ENCODE measurements at regions not wholly inside any gene's neighbourhood (a gene's known extent, or its start where the extent isn't known, plus 50 kb on each side); places are given as distances from the start of the nearest gene placed in this dataset.

DNA sequence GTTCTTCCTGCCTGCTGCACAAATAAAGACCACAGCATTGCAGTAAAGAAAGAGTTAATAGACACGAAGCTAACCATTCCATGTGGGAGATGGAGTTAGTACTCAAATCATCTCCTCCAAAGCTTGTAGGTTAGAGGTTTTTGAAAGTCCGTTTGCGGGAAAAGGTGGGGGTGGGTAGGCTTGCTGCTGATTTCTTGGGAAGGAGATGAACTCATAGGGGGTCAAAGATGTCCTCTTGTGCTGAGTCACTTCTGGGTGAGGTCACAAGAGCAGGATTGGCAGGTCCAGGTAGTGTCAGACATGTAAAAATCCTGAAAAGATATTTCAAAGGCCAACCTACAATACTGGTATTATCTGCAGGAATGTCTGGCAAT is 66.4 kb downstream of the PTHLH start:
- H2AFZ ChIP-seq, result no peak overlapping the region
- H3K4me3 Mint-ChIP-seq, result peak overlapping the region; percentile 11; the same call in 1 of the 3 replicates
- TF ChIP-seq, protein P1, sequence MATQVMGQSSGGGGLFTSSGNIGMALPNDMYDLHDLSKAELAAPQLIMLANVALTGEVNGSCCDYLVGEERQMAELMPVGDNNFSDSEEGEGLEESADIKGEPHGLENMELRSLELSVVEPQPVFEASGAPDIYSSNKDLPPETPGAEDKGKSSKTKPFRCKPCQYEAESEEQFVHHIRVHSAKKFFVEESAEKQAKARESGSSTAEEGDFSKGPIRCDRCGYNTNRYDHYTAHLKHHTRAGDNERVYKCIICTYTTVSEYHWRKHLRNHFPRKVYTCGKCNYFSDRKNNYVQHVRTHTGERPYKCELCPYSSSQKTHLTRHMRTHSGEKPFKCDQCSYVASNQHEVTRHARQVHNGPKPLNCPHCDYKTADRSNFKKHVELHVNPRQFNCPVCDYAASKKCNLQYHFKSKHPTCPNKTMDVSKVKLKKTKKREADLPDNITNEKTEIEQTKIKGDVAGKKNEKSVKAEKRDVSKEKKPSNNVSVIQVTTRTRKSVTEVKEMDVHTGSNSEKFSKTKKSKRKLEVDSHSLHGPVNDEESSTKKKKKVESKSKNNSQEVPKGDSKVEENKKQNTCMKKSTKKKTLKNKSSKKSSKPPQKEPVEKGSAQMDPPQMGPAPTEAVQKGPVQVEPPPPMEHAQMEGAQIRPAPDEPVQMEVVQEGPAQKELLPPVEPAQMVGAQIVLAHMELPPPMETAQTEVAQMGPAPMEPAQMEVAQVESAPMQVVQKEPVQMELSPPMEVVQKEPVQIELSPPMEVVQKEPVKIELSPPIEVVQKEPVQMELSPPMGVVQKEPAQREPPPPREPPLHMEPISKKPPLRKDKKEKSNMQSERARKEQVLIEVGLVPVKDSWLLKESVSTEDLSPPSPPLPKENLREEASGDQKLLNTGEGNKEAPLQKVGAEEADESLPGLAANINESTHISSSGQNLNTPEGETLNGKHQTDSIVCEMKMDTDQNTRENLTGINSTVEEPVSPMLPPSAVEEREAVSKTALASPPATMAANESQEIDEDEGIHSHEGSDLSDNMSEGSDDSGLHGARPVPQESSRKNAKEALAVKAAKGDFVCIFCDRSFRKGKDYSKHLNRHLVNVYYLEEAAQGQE (IDR thresholded peaks at IDR 0.05; ENCODE audit: unreplicated experiment), result no peak
- TF ChIP-seq POLR2AphosphoS5 (IDR thresholded peaks at IDR 0.05; ENCODE audit: low read depth) (no peak), ZNF331 (CRISPR knock-in tag; IDR thresholded peaks at IDR 0.05; ENCODE audit: low read depth) (no peak), EZH2 (IDR thresholded peaks at IDR 0.05; ENCODE audit: low read depth, unreplicated experiment) (no peak), ZNF114 (CRISPR knock-in tag; IDR thresholded peaks at IDR 0.05) (no peak), STAT1 (IDR thresholded peaks at IDR 0.05; ENCODE audit: unreplicated experiment) (no peak)
- TF ChIP-seq, protein P2, sequence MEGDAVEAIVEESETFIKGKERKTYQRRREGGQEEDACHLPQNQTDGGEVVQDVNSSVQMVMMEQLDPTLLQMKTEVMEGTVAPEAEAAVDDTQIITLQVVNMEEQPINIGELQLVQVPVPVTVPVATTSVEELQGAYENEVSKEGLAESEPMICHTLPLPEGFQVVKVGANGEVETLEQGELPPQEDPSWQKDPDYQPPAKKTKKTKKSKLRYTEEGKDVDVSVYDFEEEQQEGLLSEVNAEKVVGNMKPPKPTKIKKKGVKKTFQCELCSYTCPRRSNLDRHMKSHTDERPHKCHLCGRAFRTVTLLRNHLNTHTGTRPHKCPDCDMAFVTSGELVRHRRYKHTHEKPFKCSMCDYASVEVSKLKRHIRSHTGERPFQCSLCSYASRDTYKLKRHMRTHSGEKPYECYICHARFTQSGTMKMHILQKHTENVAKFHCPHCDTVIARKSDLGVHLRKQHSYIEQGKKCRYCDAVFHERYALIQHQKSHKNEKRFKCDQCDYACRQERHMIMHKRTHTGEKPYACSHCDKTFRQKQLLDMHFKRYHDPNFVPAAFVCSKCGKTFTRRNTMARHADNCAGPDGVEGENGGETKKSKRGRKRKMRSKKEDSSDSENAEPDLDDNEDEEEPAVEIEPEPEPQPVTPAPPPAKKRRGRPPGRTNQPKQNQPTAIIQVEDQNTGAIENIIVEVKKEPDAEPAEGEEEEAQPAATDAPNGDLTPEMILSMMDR (conservative IDR thresholded peaks at IDR 0.05; ENCODE audit: low read depth in 2 of 2), result no peak
- H3F3A ChIP-seq (replicated peaks; ENCODE audit: low read depth), result no peaks in the 10 kb centered on the region
- ATAC-seq, result no peak
- peak overlapping the region; percentile 93 for H3K27ac Mint-ChIP-seq
- peaks cover 7% of the 10 kb centered on the region for H3K9me2 ChIP-seq (ENCODE audit: insufficient read depth)
- no peaks in the 10 kb centered on the region for H3K36me3 ChIP-seq (ENCODE audit: insufficient read depth)
- no peaks in the 10 kb centered on the region for H4K20me1 ChIP-seq (replicated peaks; ENCODE audit: insufficient read depth)
- H3K79me2 ChIP-seq (replicated peaks; ENCODE audit: insufficient read depth), result no peaks in the 10 kb centered on the region
- no peak overlapping the region for H3K4me3 ChIP-seq
- H3K27ac ChIP-seq (ENCODE audit: low read depth), result peak overlapping the region; percentile 40
- peaks cover 3% of the 10 kb centered on the region; the same call in 2 of the 3 replicates for H3K9me3 Mint-ChIP-seq
- no peak overlapping the region for H3K4me2 ChIP-seq
- H3K36me3 Mint-ChIP-seq (ENCODE audit: low read depth), result peaks cover 8% of the 10 kb centered on the region; the same call in 2 of the 3 replicates
- peaks cover 4% of the 10 kb centered on the region for H3K27me3 Mint-ChIP-seq (ENCODE audit: insufficient read depth, low read depth, poor library complexity)
- H3K27me3 ChIP-seq (ENCODE audit: insufficient read depth), result no peaks in the 10 kb centered on the region
- H3K4me1 ChIP-seq (ENCODE audit: insufficient read depth), result peaks cover 16% of the 10 kb centered on the region; the same call in 1 of the 2 replicates
- DNase-seq (ENCODE audit: low spot score), result peak; percentile 8
- H3K4me1 Mint-ChIP-seq, result peaks cover 51% of the 10 kb centered on the region

DNA sequence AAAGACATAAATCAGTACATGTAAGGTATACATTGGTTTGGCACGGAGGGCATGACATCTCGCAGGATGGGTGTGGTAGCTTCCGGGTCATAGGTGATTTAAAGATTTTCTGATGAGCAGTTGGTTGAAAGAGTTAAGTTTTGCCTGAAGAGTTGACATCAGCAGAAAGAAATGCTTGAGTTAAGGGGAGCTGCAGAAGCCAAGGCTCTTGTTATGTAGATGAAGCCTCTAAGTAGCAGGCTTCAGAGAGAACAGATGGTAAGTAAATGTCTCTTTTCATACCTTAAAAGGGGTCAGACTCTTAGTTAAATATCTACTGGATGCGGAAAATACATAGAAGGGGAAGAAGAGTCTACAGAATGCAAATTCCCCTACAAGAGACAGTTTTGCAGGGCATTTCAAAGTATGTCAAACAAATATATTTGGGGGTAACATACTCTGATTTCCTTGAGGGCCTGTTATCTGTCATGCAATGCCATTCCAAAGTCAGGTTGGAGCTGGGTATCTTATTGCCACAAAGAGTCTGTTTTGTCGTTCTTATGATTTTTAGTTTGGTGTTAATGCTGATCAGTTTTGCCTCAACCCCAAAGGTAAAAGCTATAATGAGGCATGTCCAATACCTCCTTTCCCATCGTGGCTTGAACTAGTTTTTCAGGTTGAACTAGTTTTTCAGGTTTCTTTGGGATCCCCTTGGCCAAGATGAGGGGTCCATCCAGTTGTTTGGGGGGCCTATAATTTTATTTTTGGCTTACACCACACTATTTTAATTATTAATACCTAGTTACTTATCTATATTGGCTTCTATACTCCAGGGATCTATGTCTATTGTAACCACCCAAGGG is 67.0 kb downstream of the PTHLH start:
- H3K4me2 ChIP-seq, result no peak overlapping the region
- peak overlapping the region; percentile 74 for H3K27ac ChIP-seq (ENCODE audit: low read depth)
- DNase-seq (ENCODE audit: low spot score), result peak; percentile 81
- H3K27me3 ChIP-seq (ENCODE audit: insufficient read depth), result no peaks in the 10 kb centered on the region
- H3K4me3 ChIP-seq, result no peak overlapping the region
- H3K9me3 Mint-ChIP-seq, result peaks cover 3% of the 10 kb centered on the region; the same call in 1 of the 3 replicates
- H4K20me1 ChIP-seq (replicated peaks; ENCODE audit: insufficient read depth), result no peaks in the 10 kb centered on the region
- H3F3A ChIP-seq (replicated peaks; ENCODE audit: low read depth), result no peaks in the 10 kb centered on the region
- peaks cover 51% of the 10 kb centered on the region for H3K4me1 Mint-ChIP-seq
- H3K4me3 Mint-ChIP-seq, result peak overlapping the region; percentile 5; the same call in 1 of the 3 replicates
- H3K4me1 ChIP-seq (ENCODE audit: insufficient read depth), result peaks cover 16% of the 10 kb centered on the region; the same call in 1 of the 2 replicates
- H2AFZ ChIP-seq, result no peak overlapping the region
- no peaks in the 10 kb centered on the region for H3K79me2 ChIP-seq (replicated peaks; ENCODE audit: insufficient read depth)
- H3K36me3 Mint-ChIP-seq (ENCODE audit: low read depth), result peaks cover 8% of the 10 kb centered on the region; the same call in 2 of the 3 replicates
- peaks cover 4% of the 10 kb centered on the region for H3K27me3 Mint-ChIP-seq (ENCODE audit: insufficient read depth, low read depth, poor library complexity)
- H3K9me2 ChIP-seq (ENCODE audit: insufficient read depth), result peaks cover 7% of the 10 kb centered on the region
- peak overlapping the region; percentile 93 for H3K27ac Mint-ChIP-seq
- ATAC-seq, result peak; percentile 94
- H3K36me3 ChIP-seq (ENCODE audit: insufficient read depth), result no peaks in the 10 kb centered on the region
- TF ChIP-seq JUNB (IDR thresholded peaks at IDR 0.05; ENCODE audit: unreplicated experiment) (no peak), CREB1 (CRISPR knock-in tag; IDR thresholded peaks at IDR 0.05; ENCODE audit: low read depth) (no peak), STAT1 (IDR thresholded peaks at IDR 0.05; ENCODE audit: unreplicated experiment) (no peak), EZH2 (IDR thresholded peaks at IDR 0.05; ENCODE audit: low read depth, unreplicated experiment) (no peak)
